Forelimb muscle (tissue), 1 donor: ENCODE measurements at regions not wholly inside any gene's neighbourhood (a gene's known extent, or its start where the extent isn't known, plus 50 kb on each side); places are given as distances from the start of the nearest gene placed in this dataset.
A peak's percentile ranks its signal among the peaks of the same experiment; 100 is the strongest.
"Not testable (repeated sequence)": the region's sequence is repeated elsewhere in the genome, so short reads cannot be mapped to it uniquely, and the experiment has no call there.

ENCODE experiments used
- DNase-seq: peaks from one replicate; pipeline ENCODE4 v3.0.0-alpha.2; 2013; ENCODE audit warnings: low read depth

DNA sequence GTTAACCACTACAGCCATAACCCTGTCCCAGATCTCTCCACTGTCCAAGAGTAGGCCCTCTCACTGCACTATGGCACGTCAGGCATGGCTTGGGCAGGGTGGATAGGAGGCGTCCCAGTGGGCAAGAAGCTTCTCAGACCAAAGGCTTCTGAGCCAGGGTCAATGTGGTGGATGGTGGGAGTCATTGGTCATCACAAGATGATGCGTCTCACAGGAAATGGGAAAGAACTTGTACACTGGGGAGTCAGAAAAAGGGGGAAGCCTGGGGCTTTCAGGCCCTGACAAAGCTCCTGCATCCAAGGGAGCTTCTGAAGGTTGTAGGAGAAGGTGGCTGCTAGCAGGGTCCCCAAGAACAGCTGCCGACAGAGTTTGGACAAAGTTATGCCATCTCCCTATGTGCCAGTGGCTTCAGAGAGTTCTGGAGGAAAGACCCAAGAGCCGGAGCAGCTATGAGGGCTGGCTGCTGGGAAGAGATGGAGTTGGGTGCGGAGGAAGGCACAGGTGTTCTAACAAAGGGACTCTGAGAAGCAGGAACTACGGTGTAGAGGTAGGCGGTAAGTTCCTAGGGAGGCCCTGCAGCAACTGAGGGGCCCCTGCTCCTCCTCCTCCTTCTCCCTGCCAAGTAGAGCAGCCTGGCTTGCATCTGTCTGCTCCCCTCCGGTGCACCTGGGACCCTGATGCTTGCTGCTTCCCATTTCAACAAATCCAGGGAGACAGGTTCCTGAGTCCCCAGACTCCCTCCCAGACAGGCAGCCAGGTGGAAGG is 81.1 kb downstream of the ARL6IP4 start:
- no peak for DNase-seq

GRCh38 chr12:123059500-123059899 is 79.0 kb downstream of the ARL6IP4 start:
- no peak for DNase-seq

DNA sequence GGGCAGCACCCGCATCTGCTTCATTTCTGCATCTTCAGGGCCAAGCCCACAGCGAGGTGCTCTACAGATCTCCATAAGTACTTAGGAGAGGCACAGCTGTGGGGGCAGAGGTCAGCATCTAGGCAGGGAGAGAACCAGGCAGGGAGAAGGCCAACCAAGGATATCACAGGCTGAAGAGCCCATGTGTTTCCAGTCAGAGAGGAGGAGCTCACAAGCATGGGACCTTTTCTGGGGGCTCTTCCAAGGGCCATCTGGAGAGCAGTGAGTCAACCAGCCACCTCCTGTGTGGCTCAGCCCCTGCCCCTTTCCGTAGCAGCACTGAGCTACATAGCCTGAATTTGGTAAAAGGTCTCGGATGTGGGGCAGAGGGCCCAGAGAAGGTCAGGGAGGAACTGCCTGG is 78.5 kb downstream of the ARL6IP4 start:
- DNase-seq = no peak

GRCh38 chr12:123058481-123058880 is 78.0 kb downstream of the ARL6IP4 start:
- DNase-seq = no peak

GRCh38 chr12:123057513-123058265 is 77.2 kb downstream of the ARL6IP4 start:
- DNase-seq = no peak

DNA sequence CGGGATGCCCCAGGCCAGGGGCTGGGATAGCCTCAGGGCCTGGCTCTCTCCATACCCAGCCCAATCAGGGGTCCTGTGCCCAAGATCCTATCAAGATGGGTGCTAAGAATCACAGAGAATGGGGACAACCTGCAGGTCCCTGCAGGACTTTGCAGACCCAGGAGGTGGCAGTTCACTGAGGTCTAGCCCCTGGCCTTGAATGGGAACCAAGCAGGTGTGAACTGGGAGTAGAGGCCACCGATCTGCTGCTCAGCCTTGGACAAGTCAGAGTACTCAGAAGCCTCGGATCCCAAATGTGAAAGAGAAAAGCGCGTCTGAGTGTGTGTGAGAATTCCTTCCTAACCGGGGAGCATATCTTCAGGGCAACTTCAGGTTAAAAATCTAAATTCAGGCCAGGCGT is 76.2 kb downstream of the ARL6IP4 start:
- DNase-seq = no peak

DNA sequence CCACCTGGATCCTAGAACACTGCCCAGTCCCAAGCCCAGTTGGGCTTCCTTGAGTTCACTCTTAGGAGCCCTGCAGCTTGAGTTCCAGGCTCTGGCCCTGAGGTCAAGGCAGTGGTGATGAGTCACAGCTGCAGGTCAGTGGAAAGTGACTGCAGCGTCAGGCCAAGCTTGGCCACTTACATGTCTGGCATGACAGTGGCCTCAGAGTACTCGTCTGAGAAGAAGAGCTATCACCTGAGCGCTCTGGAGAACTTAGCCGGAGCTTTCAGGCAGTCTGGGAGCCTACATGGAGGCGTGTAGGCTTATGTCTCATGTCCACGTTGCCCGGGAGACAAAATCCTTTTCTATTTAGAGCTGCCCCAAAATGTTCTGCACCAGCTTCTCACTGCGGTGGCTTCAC is 75.6 kb downstream of the ARL6IP4 start:
- no peak for DNase-seq

DNA sequence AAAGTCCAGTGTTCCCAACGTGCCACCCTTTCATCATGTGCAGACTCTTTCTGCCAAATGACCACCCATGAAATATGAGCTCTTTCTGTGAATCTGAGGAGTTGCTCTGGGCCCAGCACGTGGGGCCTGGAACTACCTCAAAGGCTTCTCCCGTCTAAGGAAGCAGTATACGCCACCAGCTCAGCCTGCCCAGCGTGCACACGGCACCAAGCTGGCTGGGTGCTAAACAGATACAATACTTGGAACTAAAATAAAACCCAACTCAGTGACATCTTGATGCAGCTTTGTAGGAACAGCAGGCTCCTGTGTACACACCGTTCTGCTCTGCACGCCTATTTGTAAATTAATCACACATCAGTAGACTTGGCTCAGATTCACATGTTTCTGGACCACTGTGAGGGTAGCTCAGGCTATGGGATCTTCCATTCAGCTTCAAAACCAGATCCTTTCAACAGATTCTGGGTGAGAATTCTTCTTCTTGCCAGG is 74.8 kb downstream of the ARL6IP4 start:
- no peak for DNase-seq

- DNase-seq = no peak
Observed at GRCh38 chr12:123054371-123054770, 73.9 kb downstream of the ARL6IP4 start.

DNA sequence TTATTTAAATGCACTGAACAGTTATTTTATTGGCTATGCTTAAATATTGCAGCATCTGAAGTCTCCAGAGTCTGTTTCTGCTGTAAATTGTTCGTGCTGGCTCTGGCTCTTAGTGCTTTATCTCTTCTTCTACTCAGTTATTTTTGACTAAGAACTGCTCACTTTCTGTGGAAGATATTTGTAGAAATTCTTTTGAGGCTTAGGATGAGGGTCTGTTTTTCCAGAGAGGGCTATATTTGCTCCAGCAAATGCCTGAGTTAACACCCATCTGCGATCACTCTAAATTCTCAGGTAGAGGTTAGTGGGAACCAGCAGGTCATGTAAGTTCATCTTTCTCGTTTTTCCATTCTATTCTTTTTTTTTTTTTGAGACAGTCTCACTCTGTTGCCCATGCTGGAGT is 71.1 kb downstream of the ARL6IP4 start:
- no peak for DNase-seq

DNA sequence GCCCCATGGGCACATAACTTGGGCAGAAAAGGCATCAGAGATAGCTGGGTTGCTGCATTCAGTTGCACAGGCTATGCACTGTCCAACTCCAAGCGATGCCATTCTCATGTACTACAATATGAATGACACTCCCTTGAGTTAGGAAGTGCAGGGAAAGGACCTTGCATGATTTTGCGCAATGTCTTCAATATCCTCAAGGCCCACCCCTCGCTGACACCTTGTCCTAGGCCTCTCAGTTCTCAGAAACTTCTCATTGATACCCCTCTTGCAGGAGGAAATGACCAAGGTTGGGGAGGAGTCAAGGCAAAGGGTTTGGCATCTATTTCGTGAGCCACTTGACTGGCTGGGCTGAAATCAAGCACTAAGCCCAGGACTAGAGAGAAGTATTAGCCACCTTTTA is 70.4 kb downstream of the ARL6IP4 start:
- DNase-seq = no peak

DNA sequence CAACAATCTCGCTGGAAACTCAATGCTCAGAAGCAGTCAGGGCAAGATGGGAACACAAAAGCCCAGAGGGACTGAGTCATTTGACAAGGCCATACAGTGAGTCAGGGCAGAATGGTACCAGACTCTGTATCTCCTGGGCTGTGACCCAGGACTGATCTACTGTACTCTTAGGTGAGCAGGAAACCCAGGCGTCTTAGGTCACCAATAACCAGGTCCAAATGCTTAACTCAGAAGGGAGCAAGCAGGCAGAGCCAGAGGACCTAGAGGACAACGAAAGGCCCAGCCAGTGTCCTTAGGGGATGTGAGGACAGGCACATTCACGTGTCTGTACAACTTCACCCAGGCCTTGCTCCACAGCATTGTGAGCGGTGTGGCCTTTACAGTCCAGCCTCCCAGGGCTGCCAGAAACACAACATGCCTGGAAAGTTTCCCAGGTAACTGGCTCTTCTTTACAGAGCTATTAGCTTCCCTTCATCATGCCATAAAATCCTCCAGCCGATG is 69.9 kb downstream of the ARL6IP4 start:
- DNase-seq = peak; percentile 49

DNA sequence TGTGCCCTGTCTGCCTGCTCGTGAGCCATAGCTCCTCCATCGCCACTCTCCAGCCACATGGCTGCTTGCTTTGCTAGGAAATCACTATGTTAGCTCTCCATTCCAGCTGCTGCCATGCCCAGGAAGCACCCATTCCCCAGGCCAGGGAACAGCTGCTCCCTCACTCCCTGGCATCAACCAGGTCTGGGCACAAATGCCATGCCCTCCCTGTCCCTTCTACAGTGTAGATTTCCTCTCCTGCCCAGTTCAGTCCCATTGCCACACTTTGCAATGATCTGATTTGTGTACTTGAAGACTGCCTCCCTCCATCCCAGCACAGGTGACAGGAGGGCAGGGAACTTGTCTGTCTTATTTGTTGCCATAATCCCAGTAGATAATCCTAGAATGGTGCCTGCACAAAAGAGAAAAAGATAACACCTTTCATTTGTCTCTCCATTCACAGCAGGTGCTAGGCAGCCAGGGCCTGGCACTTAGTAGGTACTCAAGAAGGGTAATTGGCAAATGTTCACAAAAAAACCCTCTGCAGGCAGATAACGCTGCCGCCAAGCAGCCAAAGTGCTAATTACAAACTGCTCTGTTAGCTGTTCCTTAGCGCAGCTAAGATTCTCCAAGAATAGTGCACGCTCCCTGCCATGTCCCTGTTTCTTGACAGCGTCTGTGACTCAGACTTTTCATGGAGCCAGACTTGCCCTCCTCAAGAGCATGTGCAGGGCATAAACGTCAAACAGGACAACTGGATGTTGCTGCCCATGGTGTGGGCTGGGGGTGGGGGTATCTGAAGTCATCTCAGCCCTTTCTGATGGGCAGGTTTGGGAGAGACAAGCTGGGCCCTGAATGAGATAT is 69.1 kb downstream of the ARL6IP4 start:
- DNase-seq = no peak

- not testable (repeated sequence) for DNase-seq
Observed at GRCh38 chr12:123047892-123048291, 67.4 kb downstream of the ARL6IP4 start.

- DNase-seq = no peak
Observed at GRCh38 chr12:123047289-123047688, 66.8 kb downstream of the ARL6IP4 start.

GRCh38 chr12:123046431-123046830 is 66.0 kb downstream of the ARL6IP4 start:
- DNase-seq = no peak

DNA sequence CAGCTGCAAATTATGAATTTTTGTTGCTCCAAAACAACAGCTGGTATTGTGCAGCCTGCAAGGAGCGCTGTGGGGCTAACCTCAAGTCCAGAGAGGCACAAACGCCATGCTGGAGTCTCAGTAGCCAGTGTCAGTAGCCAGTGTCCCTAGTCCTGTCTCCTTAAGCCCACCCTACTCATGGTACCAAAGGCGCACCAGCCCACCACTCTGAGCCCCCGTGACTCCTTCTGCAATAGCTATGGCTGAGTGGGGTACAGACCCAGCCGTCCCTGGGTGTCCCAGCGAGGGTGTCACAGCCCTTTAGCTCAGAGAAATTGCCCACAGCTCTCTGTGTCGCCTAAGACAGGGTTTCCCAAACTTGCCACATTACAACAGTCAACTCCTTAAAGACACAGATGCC is 65.2 kb downstream of the ARL6IP4 start:
- DNase-seq = no peak

DNA sequence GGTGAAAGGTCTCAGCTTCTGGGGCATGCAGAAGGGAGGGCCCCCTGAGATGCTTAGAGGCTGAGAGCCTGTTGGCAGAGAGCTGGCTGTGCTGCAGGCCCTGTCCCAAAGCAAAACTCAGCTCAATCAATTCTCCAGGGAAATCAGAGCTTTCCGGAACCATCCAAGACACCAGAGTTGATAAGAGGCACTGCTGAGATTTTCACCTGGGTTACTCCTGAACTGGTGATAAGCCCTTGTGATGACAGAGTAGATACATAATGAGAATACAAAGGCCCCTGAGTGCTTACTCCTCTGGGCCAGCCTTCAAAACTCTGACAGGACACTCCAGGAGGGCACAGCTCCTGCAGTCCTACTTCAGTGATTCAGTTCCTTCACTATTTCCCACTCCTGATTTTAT is 63.9 kb downstream of the ARL6IP4 start:
- no peak for DNase-seq

GRCh38 chr12:123043536-123044001 is 63.1 kb downstream of the ARL6IP4 start:
- no peak for DNase-seq

DNA sequence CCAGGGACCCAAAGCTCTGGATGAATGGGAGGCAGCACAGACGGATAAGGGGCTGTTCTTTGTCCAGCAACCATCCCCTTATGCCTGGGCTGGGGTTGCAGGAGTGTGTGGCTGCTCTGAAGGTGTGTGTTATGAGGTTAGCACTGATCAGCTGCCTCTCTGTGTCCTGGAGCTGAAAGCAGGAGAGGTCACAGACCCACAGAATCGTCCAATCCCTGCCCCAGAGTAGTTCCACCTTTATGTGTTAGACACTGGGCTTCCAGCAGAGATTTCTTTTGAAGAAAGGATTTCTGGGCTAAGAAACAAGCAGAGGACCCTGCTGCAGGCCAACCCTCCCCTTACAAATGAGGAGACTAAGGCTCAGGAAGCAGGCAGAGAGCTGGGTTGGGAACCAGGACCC is 62.4 kb downstream of the ARL6IP4 start:
- no peak for DNase-seq

GRCh38 chr12:123041811-123042655 is 61.6 kb downstream of the ARL6IP4 start:
- peak; percentile 31 for DNase-seq
